Activated CD8-positive, alpha-beta memory T cell treated with anti-CD3 and anti-CD28 coated beads, Interleukin-2, amount 50 U/mL, for 4 hours (primary cell): ENCODE measurements at regions not wholly inside any gene's neighbourhood (a gene's known extent, or its start where the extent isn't known, plus 50 kb on each side); places are given as distances from the start of the nearest gene placed in this dataset.
A peak's percentile ranks its signal among the peaks of the same experiment; 100 is the strongest.

Experiments
- DNase-seq: peaks from one replicate; pipeline ENCODE4 v3.0.0-alpha.2; 2020

- DNase-seq, result no peak
Observed at GRCh38 chr3:150213577-150213976, 194.5 kb upstream of the TSC22D2 start.

DNA sequence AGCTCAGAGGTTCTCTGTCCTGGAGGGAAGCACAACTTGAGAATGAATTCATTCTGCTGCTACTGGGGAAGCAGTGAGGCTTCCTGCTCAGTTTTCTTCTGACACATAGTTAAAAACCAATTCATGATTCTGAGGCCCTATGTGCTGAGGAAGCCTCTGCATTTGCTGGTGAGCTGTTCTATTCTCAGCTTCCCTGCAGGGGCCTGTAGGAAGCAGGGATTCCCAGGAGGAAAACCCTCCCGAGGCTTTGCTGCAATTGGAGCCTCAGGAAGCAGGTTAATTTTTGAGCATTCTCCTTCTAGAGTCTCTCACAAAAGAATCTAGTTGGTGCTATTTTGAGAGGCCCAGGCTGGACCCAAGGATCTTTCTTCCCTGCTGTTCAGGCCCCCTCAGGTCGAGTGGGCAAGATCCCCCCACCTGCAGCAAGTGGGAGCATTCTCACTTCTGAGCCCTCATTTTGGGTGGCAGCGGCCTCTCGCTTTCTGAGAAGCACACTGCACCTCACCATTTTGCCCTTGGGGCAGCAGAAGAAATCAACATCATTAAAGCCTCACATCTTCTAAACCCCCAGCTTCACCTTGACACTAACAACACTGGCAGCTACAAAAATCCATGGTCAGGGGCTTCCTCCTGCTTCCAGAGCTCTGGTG lies 197.5 kb upstream of the TSC22D2 start:
- no peak for DNase-seq

- DNase-seq, result no peak
Observed at GRCh38 chr3:150203273-150203672, 204.8 kb upstream of the TSC22D2 start.

GRCh38 chr3:150202711-150203110 lies 205.4 kb upstream of the TSC22D2 start:
- DNase-seq, result no peak

DNA sequence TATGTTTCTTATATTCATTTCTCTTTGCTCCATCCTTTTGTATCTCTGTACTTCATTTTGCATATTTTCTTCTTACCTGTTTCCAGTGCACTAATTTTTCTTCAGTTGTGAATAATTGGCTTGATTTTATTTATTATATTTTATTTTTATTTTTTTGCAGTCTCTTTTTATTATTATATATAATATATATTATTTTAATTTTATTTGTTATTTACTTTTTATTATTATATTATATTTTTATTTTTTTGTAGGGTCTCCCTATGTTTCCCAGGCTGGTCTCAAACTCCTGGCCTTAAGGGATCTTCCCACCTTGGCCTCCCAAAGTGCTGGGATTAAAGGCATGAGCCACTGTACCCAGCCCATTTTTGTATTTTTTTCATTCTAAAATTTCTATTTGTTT lies 213.1 kb upstream of the TSC22D2 start:
- no peak for DNase-seq

DNA sequence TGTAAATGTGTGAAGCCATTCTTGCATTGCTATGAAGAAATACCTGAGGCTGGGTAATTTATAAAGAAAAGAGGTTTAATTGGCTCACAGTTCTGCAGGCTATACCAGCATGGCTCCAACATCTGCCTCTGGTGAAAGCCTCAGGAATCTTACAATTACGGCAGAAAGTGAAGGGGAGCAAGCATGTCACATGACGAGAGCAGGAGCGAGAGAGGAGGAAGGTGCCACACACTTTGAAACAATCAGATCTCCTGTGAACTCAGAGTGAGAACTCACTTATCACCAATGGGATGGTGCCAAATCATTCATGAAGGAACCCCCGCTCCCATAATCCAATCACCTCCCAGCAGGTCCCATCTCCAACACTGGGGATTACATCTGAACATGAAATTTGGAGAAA lies 213.6 kb upstream of the TSC22D2 start:
- no peak for DNase-seq

DNA sequence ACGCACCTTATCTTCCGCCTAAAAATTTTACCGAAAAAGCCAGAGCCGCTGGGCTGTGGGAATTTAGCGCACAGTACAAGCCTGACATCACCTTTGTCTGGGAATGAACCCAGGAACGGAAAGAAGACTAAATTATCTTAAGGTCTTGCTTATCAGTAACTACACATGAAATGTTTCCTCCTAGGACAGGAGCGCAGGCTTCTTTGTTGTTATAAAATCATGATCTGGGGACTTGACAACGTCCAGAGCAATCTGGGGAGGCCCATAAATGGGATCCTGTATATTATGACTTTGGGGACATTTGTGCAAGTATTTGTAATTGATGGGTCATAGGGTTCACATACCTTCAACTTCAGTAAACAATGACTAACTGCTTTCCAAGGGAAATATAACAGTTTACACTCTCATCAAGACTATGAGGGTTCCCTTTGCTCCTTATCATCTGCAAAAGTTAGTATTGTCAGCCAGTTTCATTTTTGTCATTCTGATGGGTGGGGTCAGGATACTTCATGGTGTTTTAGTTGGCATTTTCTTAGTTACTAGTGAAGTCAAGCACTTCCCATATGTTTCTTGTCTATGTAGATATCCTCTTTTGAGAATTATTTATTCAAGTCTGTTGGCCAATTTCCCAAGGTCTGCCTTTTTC lies 213.9 kb upstream of the PFN2 start:
- no peak for DNase-seq

- peak; percentile 37 for DNase-seq
Observed at GRCh38 chr3:150183678-150184425, 213.2 kb upstream of the PFN2 start.

DNA sequence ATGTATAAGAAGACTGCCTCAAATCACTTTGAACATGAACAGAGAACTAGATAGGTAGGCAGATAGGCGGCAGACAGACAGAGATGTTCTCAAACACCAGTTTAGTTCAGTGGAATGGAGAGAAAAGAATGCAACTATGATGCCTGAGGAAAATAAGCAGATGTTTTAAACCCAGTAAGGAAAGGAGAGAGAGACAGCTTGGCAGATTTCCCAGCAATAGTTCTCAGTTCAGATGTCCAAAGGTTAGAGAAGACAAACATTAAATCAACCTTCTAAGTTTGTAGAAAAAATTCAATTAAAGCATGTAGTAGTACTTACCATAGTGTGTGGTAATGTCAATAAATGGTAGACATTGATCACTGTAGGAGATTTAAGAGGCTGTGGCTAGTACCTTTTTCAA lies 209.6 kb upstream of the PFN2 start:
- DNase-seq, result no peak

- no peak for DNase-seq
Observed at GRCh38 chr3:150179330-150179729, 208.6 kb upstream of the PFN2 start.

DNA sequence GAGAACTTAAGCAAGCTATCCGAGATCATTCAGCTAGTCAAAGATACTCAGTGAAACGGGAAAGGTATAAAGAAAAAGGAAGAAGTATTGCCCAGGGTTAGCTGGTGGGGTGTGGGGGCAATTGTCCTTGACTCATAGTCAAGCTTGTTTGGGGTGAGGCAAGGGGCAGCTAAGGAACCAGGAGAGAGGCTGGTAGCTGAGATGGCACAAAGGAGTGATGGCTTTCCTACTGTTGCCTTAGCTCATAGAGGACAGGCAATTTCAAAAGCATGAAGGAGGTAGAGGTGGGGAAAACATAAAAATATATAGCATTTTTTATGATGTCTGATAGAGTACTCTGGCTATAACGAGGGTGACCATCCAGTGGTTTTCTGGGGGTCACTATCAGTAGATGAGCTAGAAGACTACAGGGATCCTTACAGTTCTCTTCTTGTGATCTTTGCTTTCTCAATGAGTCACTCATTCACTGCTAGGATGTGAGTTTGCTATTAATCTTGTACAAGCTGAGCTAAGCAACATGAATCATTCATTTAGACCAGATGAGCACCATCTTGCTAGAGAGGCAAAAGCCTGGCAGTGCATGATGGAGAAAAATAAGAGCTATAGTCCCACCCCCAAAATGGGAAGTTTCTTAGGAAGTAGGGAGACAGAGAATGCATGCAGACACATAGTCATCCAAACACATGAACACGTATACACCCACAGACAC lies 207.1 kb upstream of the PFN2 start:
- DNase-seq, result no peak

- no peak for DNase-seq
Observed at GRCh38 chr3:150174179-150174578, 203.5 kb upstream of the PFN2 start.

GRCh38 chr3:150172356-150172755 lies 201.7 kb upstream of the PFN2 start:
- DNase-seq, result no peak

DNA sequence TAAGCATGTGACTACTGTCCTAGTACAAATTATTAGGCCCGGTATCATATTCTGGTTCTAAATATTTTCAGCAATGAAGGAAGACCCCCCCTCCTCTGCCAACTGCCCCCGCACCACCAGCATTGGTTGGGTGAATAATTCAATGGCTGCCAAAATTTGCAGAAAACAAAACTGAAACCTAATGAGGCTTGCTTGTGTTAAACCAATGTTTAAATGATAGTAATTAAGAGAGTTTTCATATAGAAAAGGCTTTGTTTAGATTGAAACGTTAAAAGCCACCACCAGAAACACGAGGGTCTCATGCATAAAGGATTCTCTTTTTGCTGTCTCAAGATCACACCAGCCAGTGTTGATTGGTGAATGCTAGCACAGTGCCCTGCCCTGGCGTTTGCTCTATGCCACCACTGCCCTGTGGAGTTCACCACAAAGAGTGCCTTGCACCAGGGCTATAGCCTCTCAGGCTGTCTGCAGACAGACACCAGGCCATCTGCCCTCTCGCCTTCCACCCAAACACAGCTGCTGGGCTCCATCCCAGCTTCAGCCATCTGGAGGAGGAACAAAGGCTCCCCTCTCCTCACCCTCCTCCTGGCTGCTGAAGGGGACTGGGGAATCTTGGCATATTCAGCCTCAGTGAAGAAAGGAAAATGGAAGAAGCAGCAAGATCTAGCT lies 200.3 kb upstream of the PFN2 start:
- no peak for DNase-seq

- DNase-seq, result no peak
Observed at GRCh38 chr3:150169330-150169940, 198.7 kb upstream of the PFN2 start.

- no peak for DNase-seq
Observed at GRCh38 chr3:150168698-150169097, 198.0 kb upstream of the PFN2 start.

DNA sequence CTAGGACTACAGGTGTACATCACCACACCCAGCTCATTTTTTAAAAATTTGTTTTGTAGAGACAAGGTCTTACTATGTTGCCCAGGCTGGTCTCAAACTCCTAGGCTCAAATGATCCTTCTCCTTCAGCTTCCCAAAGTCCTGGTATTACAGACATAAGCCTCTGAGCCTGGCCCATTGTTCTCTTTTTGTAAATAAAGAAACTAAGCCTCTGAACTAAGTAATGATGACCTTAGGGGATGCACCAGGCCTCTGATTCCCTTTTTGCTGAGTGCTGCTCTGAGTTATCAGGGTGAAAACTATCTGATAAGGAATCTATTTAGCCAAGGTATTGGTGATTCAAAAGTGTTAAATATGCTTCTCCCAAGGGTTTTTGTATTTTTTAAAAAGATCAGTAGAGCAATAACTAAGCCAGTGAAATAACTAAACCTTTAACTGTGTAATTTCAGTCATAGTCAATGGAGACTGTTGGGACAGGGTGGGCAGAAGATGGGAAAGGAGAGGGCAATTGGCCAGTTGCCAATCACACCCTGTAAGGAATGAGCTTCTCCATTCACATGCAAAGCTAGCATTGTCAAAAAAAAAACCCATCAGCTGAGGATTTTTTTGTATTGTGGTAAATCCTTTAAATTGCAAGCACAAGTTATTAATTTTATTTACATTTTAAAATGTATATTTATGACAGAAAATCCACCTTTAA lies 194.8 kb upstream of the PFN2 start:
- DNase-seq, result no peak

- DNase-seq, result no peak
Observed at GRCh38 chr3:150161011-150161410, 190.3 kb upstream of the PFN2 start.

GRCh38 chr3:150158943-150159625 lies 188.4 kb upstream of the PFN2 start:
- DNase-seq, result no peak

DNA sequence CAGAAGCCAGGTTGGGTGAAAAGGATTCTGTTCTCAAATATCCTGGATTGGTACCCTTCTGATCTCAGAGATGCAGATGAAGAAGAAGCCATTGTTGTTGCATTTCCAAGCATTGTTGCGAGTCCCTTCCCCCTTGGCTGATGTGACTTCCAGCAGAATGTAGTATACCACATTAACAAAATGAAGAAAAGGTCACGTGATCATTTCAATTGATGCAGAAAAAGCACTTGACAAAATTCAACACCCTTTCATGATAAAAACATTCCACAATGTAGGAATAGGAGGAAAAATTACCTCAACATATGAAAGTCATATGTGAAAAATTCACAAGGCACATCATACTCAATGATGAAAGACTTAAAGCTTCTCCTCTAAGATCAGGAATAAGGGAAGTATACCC lies 181.9 kb upstream of the PFN2 start:
- no peak for DNase-seq

- DNase-seq, result no peak
Observed at GRCh38 chr3:150150633-150151032, 179.9 kb upstream of the PFN2 start.
